MV-4-11 (cell line): ENCODE measurements at regions not wholly inside any gene's neighbourhood (a gene's known extent, or its start where the extent isn't known, plus 50 kb on each side); places are given as distances from the start of the nearest gene placed in this dataset.
A peak's percentile ranks its signal among the peaks of the same experiment; 100 is the strongest.
"Not testable (repeated sequence)": the region's sequence is repeated elsewhere in the genome, so short reads cannot be mapped to it uniquely, and the experiment has no call there.

Experiments
- DNase-seq: peaks from one replicate; lab custom pipeline; 2025; lab: John Stamatoyannopoulos, UW

GRCh38 chr10:30560326-30560725 is 69.2 kb downstream of the LYZL2 start:
- DNase-seq = no peak

- DNase-seq = no peak
These were observed 70.4 kb downstream of the LYZL2 start for GRCh38 chr10:30559180-30559579.

- no peak for DNase-seq
These were observed 71.1 kb downstream of the LYZL2 start for GRCh38 chr10:30558411-30558810.

GRCh38 chr10:30557884-30558283 is 71.7 kb downstream of the LYZL2 start:
- no peak for DNase-seq

GRCh38 chr10:30556189-30556588 is 73.4 kb downstream of the LYZL2 start:
- DNase-seq = peak; percentile 56

- DNase-seq = no peak
These were observed 74.1 kb downstream of the LYZL2 start for GRCh38 chr10:30555465-30555864.

GRCh38 chr10:30554440-30554825 is 75.1 kb downstream of the LYZL2 start:
- DNase-seq = no peak

GRCh38 chr10:30553626-30554439 is 75.7 kb downstream of the LYZL2 start:
- DNase-seq = peak; percentile 29

- DNase-seq = no peak
These were observed 76.4 kb downstream of the LYZL2 start for GRCh38 chr10:30553018-30553625.

- DNase-seq = no peak
These were observed 78.4 kb downstream of the LYZL2 start for GRCh38 chr10:30550967-30551815.

GRCh38 chr10:30549134-30549687 is 80.3 kb downstream of the LYZL2 start:
- DNase-seq = peak; percentile 33

GRCh38 chr10:30546511-30546910 is 83.0 kb downstream of the LYZL2 start:
- DNase-seq = no peak

GRCh38 chr10:30542895-30543288 is 86.7 kb downstream of the LYZL2 start:
- DNase-seq = no peak

GRCh38 chr10:30542001-30542894 is 87.3 kb downstream of the LYZL2 start:
- DNase-seq = peak; percentile 83

- no peak for DNase-seq
These were observed 89.3 kb downstream of the LYZL2 start for GRCh38 chr10:30540276-30540675.

- DNase-seq = no peak
These were observed 91.5 kb downstream of the LYZL2 start for GRCh38 chr10:30538086-30538485.

GRCh38 chr10:30537586-30537985 is 92.0 kb downstream of the LYZL2 start:
- no peak for DNase-seq

- DNase-seq = not testable (repeated sequence)
These were observed 92.4 kb downstream of the LYZL2 start for GRCh38 chr10:30537158-30537557.

- DNase-seq = no peak
These were observed 93.0 kb downstream of the LYZL2 start for GRCh38 chr10:30536578-30536977.

GRCh38 chr10:30535677-30536076 is 93.9 kb downstream of the LYZL2 start:
- no peak for DNase-seq

- peak; percentile 74 for DNase-seq
These were observed 94.9 kb downstream of the LYZL2 start for GRCh38 chr10:30534465-30535144.
